Activated CD4-positive, alpha-beta T cell treated with anti-CD3 and anti-CD28 coated beads, Interleukin-2, Interleukin-6, amounts not matched to agents 100 ng/mL and 50 ng/mL, durations not matched to agents 16 hours and 8 hours (primary cell): ENCODE measurements at regions not wholly inside any gene's neighbourhood (a gene's known extent, or its start where the extent isn't known, plus 50 kb on each side); places are given as distances from the start of the nearest gene placed in this dataset.

Experiments used
- DNase-seq: peaks from one replicate; pipeline ENCODE4 v3.0.0-alpha.2; 2020

DNA sequence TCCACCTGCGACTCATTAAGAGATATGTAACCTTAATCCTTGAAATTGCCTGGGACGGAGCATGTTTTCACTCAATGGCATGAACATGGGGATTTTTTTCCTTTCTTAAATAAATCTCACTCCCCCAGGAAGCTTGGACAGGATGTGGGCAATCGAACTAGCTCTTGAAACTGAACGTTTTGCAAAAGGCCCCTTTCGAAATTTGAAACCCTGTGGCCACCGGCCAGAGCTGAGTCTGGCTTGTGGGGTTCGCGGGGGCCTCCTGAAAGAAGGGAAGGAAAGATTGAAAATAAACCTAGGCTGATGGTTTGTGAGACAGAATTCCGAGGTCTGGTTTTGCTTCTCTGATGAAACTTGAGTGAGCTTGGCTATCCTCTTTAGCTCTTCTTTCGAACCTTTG lies 101.4 kb upstream of the RTL1 start:
- no peak for DNase-seq

DNA sequence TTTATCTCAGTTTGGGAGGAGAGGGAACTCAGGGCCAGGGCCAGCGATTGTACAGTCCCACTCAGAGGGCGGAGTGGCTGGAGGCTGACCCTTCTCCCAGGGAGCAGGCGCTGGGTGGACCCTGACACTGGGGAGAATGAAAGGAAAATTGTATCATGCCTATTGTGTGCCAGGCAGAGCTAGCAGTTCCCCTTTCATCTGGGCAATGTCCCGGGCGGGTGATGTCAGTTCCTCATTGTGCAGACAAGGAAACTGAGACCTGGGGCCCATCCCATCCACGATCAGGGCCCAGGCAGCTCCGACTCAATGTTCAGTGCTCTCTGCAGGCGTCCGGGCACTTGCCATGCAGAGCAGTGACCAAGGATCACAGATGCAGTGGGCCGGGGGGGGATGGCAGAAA lies 101.9 kb upstream of the RTL1 start:
- DNase-seq: no peak

DNA sequence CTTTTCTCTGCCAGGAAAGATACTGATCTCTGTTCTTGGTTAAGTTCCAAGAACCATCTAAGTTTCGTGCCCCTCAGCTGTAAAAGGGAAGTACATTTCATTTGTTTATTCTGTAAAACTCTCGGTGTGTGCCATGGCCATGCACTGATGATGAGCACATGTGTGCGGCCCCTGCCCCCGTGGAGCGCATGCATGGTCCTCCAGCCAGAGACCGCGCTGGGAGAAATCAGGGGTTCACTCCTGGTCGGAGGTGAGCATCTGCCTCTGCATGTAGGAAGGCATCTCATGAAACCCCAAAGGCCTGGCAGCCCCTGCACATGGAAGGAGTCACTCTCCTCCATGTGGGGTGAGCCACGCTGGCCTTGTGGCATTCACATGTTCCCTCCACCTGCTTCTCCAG lies 102.5 kb upstream of the RTL1 start:
- no peak for DNase-seq

DNA sequence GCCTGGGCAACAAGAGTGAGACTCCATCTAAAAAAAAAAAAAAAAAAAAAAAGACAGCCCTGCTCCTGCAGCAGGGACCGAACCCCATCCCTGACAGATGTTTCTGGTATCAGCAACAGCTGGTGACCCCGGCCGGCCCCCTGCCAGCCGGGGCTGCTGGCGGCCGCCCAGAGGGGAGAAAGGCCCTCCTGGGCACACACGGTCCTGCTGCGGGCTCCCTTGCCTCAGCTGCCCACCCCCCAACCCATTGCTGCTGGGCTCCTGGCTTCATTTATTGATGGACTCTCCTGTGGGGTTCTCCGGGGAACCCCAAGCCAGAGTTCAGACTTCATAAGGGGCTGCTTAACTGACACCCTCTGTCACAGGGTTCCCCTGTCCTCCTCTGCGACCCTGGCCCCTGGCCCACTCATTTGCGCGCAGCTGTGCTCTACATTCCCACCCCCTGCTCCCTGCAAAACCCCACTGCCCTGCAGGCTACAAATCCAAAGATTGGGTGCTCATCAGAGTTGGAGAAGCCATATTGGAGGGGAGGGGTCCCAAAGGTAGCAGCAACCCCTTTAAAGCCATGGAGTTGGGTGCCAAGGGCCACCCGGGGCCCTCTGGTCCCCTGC lies 103.6 kb upstream of the RTL1 start:
- no peak for DNase-seq

DNA sequence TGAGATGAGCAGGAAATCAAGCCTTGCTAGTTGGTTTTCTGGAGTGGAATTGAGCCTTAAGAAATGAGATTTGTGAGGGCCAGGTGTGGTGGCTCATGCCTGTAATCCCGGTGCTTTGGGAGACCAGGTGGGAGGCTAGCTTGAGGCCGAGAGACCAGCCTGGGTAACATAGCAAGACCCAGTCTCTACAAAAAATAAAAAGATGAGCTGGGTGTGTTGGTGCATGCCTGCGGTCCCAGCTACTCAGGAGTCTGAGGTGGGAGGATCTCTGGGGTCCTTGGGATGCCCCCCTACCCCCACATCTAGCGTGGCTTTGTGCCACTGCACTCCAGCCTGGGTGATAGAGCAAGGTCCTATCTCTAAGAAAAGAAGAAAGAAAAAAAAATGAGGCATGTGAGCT lies 104.2 kb upstream of the RTL1 start:
- DNase-seq: no peak

DNA sequence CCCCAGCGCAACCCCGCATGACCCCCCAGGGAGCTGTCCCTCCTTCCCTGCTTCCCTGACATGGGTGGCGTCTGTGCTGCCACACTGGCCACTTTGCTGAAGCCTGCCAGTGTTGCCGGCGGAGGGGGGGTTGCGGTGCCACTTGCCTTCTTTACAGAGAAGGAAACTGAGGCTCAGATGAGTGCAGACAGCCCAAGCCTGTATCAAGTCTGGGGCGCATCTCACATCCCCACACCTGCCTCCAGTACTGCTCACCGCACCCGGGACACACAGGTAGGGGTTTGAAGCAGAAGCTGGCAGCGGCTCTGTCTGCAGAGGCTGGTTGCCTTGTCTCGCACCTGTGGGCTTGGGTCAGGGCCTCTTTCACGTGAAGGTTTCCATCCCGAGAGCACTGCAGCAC lies 104.7 kb upstream of the RTL1 start:
- no peak for DNase-seq

DNA sequence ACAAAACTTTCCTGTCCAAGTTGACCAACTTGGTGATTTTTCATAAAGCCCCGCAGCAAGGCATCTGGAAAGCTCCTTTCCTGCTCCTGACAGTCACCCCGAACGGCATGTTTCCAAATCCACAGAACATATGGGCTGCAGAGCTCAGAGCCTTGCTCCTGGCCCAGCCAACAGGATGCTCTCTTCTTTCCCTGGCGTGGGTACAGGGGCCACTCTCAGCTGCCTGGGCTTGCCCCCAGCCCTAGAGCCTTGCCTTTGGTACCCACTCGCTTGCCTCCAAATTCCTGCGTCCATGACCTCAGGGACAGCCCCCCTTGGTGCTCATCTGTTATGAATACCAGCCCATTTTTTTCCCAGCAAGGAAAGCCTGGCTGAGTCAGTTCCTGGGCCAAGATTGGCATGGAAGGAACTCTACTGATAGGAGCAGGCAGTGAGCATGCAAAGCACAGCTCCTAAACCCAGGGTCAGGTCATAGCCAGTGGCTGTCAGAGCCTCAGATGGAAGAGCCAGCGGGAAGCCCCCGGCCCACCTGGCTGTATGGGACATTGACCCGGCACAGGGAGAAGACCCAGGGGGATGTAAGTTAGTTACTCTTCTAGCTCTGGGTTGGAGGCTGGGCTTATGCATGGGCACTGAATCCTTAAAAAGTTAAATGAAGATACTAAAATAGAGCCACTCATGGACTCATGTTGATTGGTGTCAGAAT lies 105.3 kb upstream of the RTL1 start:
- DNase-seq: no peak

DNA sequence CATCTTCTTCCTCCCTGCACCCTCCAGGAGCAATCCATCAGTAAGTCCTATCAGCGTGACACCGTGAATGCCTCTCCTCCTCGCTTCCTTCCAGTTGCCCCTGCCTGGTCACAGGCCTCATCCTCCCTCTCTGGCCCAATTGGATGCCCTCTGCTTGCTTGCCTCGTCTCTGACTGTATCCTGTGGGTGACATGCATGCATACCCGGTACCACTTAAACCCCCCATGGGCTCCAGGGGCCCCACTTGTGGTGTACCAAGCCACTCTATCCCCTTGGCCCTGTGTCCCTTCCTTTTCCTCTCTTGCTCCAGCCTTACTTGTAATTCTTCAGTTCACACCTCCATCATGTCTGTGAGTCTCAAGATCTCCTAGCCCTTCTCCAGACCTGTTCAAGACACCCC lies 106.0 kb upstream of the RTL1 start:
- no peak for DNase-seq

DNA sequence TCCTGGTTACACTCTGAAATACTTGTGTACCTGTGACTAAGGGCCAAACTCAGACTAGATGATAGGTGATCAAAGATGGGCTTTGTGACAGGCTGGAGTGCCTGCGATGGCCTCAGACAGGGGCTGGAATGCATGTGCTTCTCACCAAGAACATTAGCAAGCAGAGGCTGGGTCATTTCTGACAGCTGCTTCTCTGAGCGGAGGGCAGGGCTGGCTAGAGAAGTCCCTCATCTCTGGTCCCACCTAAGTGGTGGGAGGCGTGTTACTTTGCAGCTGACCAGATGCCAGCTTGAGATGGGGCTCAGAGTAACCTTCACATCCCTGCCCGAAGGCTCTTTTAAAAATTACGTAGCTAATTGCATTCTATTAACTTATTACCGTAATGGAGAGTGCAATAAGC lies 106.8 kb upstream of the RTL1 start:
- DNase-seq: no peak

DNA sequence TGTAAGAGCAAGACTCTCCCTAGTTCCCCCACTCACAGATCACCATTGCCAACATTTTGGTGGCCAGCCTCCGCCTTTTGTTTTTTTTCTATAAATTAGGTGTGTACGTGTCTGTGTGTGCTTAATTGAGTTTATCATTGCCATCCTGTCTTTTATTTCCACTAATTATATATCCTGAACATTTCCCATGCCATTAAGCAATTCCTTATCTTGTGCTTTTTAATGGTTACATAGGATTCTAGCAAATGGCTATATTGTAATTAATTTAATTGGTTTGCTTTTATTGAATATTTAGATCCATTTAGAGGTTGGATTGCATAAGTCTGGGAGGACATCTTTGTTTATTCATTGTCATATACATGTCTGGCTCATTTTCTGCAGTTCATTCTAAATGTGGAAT lies 107.3 kb upstream of the RTL1 start:
- no peak for DNase-seq

DNA sequence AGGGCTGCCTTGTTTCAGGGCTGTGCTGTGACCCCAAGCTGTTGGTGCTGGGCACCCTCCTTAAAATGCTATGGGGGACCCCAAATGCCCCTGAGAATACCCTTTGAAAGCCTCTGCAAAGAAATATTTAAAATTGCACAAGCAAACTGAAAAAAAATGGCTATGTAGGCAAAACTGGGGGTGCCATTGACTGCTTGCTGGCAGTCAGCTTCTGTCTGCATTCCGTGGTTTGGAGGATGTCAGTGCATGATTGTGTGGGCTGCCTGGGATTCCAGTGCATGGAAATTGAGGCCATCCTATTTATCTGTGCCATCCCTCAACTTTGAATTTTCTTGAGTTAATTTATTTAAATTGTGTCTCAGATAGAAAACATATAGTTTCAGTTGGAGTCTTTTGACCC lies 113.7 kb upstream of the RTL1 start:
- DNase-seq: no peak

DNA sequence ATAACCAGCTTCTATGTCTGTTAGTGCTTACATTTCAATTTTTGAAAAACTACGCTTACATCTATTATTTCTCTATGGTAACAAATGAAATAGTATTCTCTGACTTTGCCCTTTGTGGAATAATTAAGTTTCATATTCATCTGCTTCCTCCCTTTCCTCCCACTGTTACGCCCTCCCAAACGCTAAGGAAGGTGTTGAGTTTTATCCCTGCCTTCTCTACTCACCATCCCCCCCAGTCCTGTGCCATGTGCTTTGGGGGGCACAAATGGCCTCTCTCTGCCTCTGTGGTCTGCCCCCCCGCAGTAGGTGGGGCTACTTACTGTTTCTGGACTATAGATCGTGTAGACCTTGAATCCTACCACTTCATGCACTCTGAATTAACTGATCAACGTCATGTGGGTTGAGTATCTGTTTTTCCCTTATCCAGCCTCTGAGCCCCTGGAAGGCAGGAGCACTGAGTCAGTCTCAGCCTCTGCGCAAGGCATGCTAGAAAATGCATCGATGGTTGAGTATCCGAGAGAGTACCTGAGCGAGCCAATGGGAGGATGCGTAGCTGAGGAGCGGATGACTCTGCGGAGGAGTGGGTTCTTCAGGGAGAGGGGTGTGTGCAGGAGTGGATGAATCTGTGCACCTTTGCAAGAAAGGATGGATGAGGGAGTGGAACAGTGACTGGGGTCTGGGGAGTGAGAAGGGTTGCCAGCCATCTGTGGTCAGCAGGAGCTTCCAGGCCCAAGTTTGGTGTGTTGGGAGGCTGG lies 114.5 kb upstream of the RTL1 start:
- no peak for DNase-seq

DNA sequence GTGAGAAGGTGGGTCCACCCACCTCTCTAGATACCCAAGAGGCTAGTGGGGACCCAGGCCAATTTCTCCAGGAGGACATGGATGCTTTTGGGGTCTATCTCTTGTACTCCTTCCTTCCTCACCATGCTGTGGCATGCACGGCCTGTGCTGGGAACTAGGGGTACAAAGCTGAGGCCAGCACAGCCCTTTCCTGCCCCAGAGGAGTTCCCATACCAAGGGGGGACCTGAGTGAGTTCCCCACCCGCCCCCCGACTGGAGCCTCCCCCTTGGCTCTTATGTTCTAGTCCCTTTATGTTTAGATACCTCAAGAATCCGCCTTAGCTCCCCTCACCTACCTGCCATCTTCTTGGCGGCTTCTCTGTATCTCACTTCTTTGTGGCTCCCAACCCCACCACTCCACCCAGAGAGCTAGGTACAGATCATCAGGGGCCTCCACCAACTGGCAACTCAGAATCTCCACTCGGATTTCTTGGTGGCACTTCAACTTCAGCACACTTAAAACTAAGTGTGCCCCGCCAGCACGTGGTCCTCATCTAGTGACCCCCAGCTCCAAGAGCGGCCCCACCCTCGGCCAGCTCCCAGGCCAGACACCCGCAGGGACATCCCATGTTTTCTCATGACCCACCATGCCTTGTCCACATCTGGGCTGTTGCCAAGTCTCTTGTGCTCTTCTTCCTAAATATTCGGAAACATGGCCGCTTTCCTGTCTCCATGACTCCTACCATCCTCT lies 115.2 kb upstream of the RTL1 start:
- DNase-seq: no peak

DNA sequence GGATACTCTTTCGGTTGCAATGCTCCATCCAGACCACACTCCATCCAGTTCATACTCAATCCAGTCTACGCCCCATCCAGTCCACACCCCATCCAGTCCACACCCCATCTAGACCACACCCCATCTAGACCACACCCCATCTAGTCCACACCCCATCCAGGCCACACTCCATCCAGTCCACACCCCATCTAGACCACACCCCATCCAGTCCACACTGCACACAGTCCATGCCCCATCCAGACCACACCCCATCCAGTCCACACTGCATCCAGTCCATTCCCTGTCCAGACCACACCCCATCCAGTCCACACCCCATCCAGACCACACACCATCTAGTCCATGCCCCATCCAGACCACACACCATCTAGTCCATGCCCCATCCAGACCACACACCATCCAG lies 116.0 kb upstream of the RTL1 start:
- no peak for DNase-seq

DNA sequence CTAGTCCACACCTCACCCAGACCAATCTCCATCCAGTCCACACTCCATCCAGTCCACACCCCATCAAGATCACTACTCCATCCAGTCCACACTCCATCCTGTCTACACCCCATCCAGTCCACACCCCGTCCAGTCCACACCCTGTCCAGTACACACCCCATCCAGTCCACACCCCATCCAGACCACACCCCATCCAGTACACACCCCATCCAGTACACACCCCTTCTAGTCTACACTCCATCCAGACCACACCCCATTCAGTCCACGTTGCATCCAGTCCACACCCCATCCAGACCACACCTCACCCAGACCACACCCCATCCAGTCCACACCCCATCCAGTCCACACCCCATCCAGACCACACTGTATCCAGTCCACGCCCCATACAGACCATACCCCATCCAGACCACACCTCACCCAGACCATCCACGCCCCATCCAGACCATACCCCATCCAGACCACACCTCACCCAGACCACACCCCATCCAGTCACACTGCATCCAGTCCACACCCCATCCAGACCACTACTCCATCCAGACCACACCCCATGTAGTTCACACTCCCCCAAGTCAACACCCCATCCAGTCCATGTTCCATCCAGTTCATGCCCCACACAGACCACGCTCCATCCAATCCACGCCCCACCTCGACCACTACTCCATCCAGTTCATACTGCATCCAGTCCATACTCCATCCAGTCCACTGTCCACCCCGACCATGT lies 116.6 kb upstream of the RTL1 start:
- DNase-seq: no peak

DNA sequence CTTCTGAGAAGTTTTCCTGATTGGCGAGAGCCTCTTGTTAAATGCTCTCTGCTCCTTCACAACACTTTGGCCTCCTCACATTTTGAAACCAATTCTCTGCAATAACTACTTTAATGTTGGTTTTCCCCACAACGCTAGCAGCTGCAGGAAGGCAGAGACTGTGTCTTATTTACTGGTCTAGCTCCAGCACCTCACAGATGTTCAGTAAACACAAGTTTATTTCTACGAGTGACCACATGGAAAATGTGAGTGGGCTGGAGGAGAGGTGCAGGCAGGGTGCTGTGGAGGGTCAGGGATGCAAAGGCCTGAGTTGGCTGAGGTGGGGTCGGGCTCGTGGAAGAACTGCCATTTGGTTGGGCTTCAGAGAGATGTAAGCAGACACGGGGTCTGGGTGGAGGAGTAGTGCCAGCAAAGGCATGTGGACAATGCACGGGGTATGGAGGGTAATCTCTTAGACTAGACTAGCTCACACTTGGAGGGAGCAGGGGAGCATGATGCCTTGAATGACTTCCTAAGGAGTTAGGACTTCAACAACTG lies 117.4 kb upstream of the RTL1 start:
- no peak for DNase-seq

DNA sequence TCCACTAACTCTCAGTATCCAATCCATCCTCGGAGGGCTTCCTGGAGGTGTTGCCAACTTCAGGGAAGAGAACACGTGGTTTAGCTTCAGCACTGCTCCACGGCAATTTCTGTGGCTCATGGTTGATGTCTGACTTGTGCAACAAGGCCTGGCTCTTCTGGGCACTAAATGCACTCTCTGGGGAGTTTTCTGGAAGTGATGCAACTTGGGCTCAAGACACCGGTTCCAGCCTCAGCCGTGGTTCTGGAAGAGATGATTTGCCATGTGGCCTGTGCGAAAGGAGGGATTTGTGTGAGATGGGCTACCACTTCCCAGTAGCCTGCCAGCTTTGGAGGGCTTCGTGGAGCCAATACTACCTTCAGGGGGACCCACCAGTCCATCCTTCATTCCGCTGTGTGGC lies 118.6 kb upstream of the RTL1 start:
- DNase-seq: no peak

DNA sequence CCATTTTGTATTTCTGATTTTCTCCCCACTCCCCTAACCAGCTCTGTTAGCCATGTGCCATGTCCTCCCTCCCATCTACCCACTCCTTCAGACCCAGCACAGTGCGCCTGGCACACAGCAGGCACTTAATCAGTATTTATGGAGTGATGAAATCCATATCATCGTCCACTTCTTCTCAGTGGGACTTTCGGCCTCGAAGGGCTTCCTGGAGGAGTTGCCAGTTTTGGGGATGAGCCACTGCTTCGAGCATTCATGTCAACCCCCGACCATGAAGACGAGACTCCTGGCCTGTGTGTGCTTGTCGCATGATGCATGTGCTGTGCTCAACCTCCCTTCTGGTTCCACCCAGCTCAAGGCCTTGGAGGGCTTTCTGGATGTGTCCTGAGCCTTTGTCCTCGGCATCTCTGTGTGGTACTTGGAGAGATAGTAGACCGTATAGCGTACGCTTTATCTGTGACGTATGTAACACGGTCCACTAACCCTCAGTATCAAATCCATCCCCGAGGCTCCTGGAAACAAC lies 119.5 kb upstream of the RTL1 start:
- no peak for DNase-seq

DNA sequence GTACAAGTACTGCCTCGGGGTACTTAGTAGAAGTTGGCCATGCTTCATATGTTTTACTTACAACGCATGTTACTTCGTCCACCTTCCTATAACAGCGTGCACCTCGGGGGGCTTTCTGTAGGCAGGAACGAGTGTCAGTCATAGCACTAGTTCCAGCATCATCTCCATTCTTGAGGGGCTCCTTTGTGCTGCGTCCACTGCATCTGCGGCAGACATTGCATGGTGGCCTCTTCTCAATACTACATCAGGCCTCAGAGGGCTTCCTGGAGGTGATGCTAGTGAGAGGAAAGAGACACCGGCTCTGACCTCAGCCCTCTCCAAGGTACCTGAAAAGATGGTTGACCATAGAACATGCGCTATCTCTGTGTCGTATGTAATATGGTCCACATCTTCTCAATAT lies 121.2 kb upstream of the RTL1 start:
- DNase-seq: no peak

DNA sequence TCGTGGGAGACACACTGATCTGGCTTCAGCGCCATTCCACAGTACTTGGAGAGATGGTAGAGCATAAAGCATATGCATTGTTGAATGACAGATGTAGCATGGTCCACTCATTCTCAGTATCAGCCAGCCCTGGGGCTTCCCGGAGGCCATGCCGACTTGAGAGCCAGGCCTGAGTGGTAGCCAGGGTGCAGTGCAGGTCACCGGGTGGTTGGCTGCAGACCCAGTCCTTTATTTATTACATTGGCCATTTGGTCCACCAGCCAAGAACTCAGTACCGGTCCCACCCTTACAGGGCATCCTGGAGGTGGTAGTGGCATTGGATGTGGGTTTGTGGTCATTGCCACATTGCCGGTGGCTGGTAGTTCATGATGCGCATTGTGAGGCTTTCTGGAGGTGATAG lies 121.6 kb upstream of the RTL1 start:
- DNase-seq: no peak

DNA sequence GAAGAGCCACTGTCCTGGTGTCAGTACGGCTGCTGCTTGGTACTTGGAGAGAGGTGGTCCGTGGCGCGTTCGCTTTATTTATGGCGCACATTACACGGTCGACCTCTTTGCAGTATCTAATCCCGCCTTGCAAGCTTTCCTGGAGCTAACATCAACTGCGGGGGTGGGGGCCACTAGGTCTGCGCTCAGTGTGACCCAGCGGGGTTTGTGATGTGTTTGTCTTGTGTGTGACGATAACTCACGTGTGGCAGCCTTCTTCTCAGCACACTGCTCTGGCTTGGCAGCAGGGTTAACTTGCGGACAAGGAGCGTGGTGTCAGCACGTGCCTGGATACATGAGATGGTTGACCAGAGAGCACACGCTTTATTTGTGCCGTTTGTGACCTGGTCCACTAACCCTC lies 122.2 kb upstream of the RTL1 start:
- no peak for DNase-seq

DNA sequence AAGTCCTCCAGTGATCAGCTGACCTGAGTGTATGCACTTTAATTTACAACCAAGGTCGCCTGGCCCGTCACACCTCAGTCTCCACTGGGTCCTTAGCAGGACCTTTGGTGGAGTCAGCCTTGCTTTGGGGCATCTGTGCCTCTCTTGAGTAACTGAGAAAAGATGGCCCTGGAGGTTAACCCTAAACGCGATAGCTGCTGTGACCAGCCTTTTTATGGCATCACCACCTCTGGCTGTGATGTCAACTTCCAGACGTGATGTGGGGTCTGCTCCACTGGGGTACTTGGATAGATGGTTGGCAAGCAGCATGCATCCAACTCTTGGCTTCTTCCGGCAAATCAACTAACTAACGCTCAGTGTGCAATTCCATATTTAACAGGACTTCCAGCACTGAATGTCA lies 122.8 kb upstream of the RTL1 start:
- DNase-seq: no peak

DNA sequence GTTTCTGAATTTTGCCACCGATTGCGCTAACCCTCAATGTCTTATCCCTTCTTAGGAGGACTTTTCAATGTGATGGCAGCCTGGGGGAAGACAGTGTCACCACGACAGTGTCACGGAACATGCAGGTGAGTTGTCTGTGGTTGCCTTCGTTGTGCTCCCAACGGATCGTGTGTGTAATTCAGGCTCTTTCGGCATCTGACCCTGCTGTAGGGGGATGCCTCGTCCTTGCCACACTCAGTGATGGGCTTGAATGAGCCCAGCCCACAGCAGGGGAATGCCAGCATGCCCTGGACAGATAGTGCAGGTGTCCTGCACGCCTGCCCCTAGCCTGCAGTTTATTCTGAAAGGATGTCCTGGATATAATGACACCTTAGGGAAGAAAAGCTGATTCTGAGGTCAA lies 123.8 kb upstream of the RTL1 start:
- DNase-seq: no peak
